ENCODE measurements at regions not wholly inside any gene's neighbourhood (a gene's known extent, or its start where the extent isn't known, plus 50 kb on each side); places are given as distances from the start of the nearest gene placed in this dataset.
A peak's percentile ranks its signal among the peaks of the same experiment; 100 is the strongest.

GRCh38 chr14:78075033-78075432 lies 95.1 kb upstream of the NRXN3 start:
- DNase-seq, result no peak

GRCh38 chr14:78075555-78076277 lies 94.5 kb upstream of the NRXN3 start:
- DNase-seq, result peak; percentile 15

DNA sequence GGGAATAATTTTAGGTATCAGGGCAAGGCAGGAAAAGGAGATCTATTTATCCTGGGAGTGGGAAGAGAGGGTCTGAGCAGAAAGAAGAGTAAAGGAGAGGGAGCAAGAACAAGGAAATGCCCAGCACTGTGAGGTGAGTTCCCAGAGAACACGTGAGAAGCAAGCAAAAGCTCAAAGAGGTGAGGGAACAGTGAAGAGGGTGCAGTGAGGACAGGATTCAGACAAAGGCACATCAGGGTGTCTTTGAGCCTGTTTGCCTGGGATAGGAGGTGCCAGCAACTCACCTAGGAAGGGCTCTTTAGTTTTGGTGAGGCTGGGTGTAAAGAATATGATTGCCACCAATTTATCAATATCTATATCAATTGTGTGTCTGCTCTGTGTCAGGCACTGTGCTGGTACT lies 88.9 kb upstream of the NRXN3 start:
- no peak for DNase-seq

DNA sequence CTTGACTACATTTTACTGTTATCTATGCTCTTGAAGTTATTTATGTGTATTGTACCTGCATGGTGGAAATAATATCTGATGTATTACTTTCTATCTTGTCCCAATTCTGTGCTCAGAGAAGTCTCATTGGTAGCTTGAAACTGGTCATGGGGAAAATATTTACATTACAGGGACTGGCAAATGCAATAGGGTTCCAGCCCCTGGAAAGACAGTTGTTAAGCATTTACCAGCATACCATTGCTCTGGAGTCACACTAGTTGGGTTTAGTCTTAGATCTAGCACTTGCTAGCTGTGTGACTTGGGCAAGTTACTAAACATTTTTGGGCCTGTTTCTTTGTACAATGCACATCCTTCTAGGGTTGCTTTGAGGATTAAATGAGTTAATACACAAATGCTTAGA lies 86.3 kb upstream of the NRXN3 start:
- DNase-seq, result no peak

DNA sequence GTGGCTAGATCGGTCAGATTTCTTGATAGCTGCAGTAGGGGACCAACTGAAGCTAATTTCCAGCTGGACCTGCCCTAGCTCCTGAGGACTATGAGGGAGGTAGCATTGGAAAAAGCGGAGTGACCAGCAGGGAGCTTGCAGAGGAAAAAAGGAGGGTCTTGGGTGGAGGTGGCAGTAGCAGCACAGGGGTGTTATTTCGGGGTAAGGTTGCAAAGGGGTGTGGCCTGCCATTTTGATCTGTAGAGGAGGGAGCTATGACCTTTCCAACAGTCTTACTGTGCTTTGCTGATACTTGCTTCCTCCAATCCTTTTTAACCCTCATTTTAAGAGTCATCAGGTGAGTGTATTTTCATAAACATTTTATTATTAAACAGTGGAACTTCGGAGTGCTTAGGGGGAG lies 83.8 kb upstream of the NRXN3 start:
- no peak for DNase-seq

GRCh38 chr14:78088916-78089315 lies 81.3 kb upstream of the NRXN3 start:
- no peak for DNase-seq

DNA sequence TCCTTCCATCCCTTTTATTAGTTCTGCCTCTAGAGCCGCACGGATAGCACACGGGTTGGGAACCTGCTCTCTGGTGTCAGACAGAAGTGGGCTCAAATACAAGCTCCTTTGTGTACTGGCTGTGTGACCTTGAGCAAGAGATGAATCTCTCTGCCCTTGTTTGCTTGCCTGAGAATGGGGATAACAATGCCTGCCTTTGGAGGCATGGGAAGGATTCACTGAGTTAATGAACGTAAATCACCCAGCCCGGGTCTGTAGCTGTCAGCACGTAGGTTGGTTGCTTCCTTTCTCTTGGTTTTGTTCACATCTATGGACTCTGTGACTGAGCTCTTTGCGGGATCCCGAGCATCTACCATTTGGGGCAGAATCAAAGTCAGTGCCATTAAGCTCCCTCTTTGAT lies 79.3 kb upstream of the NRXN3 start:
- DNase-seq, result no peak

- no peak for DNase-seq
These were observed 78.8 kb upstream of the NRXN3 start for GRCh38 chr14:78091361-78091760.

DNA sequence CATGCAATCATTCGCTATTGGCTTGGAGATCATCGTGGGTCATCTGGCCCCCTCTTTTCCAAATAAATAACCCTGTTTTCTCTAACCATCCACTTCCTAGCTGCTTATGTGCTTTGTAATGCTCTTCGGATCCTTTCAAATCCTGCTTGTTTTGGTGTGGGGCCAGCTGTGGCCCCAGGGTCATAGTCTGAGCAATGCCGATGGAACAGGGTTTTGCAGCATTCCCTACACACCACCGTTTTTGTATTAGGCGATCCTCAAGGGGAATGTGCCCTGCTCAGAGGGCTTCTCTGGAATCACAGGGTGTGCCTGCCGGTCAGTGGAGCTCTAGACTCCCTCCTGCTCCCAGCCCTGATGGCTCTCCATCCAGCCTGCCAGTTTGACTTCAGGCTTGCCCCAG lies 78.1 kb upstream of the NRXN3 start:
- no peak for DNase-seq

DNA sequence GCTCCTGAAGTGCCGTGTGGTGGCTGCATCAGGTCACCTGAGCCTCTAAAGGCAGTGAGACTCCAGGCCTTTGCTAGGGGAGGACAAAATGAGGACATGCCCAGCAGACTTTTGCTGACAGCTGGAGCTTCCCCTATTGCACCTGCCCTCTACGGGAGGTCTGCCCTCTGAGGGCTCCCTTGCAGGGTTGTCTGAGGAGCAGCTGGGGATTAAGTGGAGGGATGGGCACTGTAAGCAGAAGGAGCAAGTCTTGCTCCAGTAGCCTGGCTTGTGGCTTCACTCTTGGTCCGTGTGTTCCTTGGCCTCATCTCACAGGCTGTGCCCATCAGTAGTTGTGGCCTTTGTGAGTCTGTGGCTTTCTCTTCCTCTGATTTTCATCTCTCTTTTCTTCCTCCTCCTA lies 66.9 kb upstream of the NRXN3 start:
- DNase-seq, result peak; percentile 59

GRCh38 chr14:78104160-78104559 lies 66.0 kb upstream of the NRXN3 start:
- DNase-seq, result no peak

DNA sequence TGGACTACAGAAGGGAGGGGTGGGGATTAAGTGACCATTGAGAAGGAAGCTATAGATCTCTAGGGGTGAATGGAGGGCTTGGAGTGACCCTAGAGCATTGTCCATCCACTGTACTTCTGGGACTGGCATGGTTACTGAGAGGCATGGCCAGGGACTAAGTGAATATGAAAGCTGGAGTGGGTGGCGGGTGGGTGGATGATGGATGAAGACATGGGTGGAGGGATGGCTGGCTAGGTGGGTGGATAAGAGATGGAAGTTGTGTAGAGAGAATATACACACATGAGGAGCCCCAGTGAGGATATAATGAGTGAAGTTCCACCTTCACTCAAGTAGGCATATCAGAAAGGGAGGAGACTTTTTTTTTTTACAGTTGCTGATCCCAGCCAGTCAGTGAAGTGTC lies 65.5 kb upstream of the NRXN3 start:
- no peak for DNase-seq

- no peak for DNase-seq
These were observed 63.8 kb upstream of the NRXN3 start for GRCh38 chr14:78106381-78106780.

DNA sequence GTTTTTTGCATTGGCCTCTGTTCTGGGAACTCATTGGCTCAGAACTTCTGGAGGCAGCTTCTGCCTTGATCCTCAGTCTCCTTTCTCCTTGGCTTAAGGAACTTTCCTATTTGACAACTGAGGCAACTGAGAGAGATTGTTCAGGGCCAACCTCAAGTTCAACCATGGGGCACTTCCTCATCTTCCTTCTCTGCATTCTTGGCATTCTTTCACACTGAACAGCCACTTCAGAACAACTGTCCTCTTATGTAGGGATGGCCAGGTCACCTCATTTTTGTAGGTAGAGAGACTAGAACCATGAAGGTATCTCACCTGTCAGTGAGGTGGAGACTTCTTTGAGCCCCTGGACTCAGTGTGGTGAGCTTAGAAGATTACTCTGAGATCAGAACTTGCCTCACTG lies 63.0 kb upstream of the NRXN3 start:
- no peak for DNase-seq

GRCh38 chr14:78119440-78119839 lies 50.7 kb upstream of the NRXN3 start:
- no peak for DNase-seq
